HG03095 (cell line): ENCODE measurements at regions not wholly inside any gene's neighbourhood (a gene's known extent, or its start where the extent isn't known, plus 50 kb on each side); places are given as distances from the start of the nearest gene placed in this dataset.

Experiments used
- ATAC-seq: cut with Tn5 transposase; IDR thresholded peaks from one replicate; pipeline ENCODE4 v1.9.1; 2021; ENCODE audit warnings: moderate library complexity; ENCODE audit not compliant: unreplicated experiment

GRCh38 chr4:14277505-14277904 lies 650.0 kb upstream of the BOD1L1 start:
- ATAC-seq: no peak

DNA sequence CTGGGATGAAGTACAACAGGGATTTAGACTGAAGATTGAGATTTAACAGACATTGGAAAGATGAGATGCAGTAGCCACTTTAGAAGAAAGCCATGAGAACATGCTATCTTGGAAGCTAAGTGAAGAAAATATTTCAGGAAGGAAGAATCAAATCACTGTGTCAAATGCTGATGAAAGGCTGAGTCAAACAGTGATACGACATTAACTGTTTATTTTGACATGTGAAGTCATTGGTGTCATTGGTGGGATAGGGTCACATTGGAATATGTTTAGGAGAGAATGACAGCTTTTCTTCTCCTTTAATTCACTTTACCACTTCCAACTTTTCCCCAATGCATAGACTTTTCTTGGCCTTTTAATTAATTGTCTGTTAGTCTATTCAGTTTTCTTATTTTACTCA lies 653.0 kb upstream of the BOD1L1 start:
- no peak for ATAC-seq

DNA sequence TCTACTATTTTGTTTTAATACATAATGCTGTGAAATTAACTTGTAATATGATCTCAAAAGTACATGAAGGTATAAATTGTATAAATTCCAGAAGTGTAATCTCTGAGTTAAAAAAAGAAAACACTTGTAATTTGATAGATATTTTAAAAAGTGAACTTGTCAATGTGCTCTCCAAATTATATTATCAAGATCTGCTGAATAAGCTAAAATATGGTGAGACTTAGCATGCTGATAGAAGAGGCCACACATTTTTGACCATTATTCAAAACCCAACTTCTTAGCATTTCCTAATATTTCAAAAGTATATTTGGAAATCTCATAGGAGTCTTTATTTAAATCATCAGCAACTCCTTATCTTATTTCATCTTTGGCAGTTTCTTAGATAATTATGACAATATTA lies 657.1 kb upstream of the BOD1L1 start:
- ATAC-seq: no peak

GRCh38 chr4:14289708-14290107 lies 662.2 kb upstream of the BOD1L1 start:
- no peak for ATAC-seq

GRCh38 chr4:14293582-14293981 lies 666.1 kb upstream of the BOD1L1 start:
- no peak for ATAC-seq

- no peak for ATAC-seq
These were observed 667.1 kb upstream of the BOD1L1 start for GRCh38 chr4:14294611-14295010.

GRCh38 chr4:14299166-14299565 lies 671.6 kb upstream of the BOD1L1 start:
- no peak for ATAC-seq

DNA sequence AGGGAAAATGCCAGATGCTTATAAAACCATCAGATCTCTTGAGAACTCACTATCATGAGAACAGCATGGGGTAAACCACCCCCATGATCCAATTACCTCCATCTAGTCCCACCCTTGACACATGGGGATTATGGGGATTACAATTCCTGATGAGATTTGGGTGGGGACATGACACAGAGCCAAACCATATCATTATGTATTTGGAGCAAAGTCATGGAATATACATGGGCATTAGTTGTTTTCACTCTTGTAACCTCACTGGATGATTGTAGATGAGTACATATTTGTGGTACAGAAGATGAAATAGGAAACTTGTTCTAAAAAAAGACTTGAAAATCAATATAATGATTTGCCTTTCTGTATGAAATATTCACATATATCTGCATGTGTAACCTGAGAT lies 674.5 kb upstream of the BOD1L1 start:
- no peak for ATAC-seq

DNA sequence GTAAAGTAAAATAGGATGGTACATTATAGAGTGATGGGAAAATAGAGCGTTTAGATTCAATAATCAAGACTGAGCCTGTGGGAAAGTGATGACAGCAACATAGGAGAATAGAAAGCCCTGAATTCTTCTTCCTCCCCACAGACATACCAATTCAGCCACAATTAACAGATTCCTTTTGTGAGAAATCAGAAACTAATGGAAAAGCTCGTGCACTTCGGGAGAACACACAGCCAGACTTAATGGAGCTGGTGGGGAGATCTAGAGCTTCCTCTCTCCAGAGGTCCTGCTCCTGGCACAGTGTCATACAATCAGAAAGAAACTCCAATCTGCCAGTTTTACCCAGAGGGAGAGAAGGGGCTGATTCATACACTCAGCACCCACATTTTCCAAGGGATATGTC lies 676.3 kb upstream of the BOD1L1 start:
- no peak for ATAC-seq

DNA sequence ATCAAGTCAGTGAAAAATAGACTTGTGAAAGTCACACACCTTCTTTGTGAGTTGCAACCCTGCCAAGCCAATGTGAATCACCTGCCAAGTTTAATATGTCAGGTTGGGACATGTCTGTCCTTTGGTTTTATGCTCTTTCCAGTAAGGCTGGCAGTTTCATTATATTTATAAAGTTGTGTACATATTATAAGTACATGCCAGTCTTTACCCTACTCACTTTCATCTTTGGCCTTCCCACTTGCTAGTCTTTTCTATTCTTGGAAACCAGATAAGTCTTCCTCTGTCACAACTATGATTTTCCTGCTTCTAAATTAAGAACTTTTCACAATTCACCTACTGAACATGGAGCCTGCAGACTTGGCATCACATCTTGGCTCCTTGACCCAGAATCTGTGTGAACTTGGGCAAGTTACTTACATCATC lies 680.7 kb upstream of the BOD1L1 start:
- no peak for ATAC-seq

DNA sequence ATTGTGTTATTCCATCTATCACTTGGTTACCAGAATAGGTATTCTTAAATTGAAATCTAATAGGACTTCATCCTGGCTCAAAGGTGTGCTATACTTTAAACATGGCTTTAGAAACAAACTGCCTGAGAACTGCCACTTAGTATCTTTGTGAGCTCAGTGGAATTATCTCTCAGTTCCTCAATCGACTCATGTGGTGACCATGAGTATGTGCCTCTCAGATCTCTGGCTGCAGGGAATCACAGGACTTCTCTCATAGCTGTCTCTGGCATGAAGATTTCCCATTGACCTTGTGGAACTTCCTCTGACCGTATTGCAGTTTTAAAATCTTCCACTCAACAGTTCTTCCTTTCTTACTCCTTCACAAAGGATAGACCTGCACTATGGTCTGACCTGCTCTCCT lies 681.9 kb upstream of the BOD1L1 start:
- no peak for ATAC-seq

GRCh38 chr4:14313757-14314156 lies 686.2 kb upstream of the BOD1L1 start:
- ATAC-seq: no peak

DNA sequence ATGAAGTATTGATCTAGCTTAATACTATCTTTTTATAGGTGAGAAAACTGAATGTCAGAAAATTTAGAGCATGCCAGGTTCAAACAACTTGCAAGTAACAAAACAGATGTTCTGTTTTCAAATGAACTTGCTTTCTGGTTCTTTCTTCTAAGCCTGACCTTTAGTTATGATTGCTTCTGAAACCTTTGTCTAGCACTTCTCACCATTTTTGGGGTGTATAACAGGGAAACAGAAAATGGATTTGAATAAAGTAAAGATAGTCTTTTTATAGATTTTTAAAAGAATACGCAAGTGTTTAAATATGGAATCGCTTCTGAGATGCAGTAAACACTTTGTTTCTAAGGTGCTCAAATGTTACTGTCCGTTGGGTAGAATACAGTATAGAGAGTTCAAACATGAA lies 687.2 kb upstream of the CPEB2 start:
- ATAC-seq: no peak

- ATAC-seq: no peak
These were observed 684.9 kb upstream of the CPEB2 start for GRCh38 chr4:14317351-14317750.

- ATAC-seq: no peak
These were observed 683.6 kb upstream of the CPEB2 start for GRCh38 chr4:14318671-14319070.

GRCh38 chr4:14321723-14322122 lies 680.6 kb upstream of the CPEB2 start:
- no peak for ATAC-seq

GRCh38 chr4:14323191-14323590 lies 679.1 kb upstream of the CPEB2 start:
- no peak for ATAC-seq

- ATAC-seq: no peak
These were observed 673.1 kb upstream of the CPEB2 start for GRCh38 chr4:14329228-14329627.

DNA sequence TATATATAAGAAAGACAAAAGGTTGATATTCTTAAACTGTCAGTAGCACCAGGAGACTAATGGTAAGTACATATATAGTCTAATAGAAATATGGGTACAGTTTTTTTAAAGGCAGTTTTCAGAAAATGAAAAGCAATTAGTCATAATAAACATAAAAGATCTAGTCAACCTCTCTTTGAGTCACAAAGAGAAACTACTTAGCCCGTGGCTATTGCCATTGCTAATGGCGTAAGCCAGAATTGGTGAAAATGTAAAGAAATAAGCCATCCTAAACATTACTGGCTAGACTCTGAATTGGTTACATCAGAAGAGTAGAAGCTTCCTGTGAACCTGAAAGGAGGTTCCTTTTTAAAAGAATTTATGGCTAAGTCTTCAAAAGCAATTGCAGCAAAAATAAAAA lies 668.7 kb upstream of the CPEB2 start:
- ATAC-seq: no peak

GRCh38 chr4:14334166-14334565 lies 668.1 kb upstream of the CPEB2 start:
- ATAC-seq: no peak

GRCh38 chr4:14335872-14336271 lies 666.4 kb upstream of the CPEB2 start:
- ATAC-seq: no peak

GRCh38 chr4:14336656-14337055 lies 665.6 kb upstream of the CPEB2 start:
- no peak for ATAC-seq

GRCh38 chr4:14337892-14338584 lies 664.2 kb upstream of the CPEB2 start:
- ATAC-seq: no peak
